ENCODE measurements at regions not wholly inside any gene's neighbourhood (a gene's known extent, or its start where the extent isn't known, plus 50 kb on each side); places are given as distances from the start of the nearest gene placed in this dataset.
"Not testable (repeated sequence)": the region's sequence is repeated elsewhere in the genome, so short reads cannot be mapped to it uniquely, and the experiment has no call there.

- no peak for FAIRE-seq
- no peak for DNase-seq (ENCODE audit: insufficient read length)
- TF ChIP-seq TAF1 (IDR thresholded peaks at IDR 0.05; ENCODE audit: borderline replicate concordance, low read depth, low read length) (no peak), POLR2AphosphoS5 (IDR thresholded peaks at IDR 0.05; ENCODE audit: low read depth, low read length) (no peak), POLR2A (IDR thresholded peaks at IDR 0.05; ENCODE audit: low read depth, low read length) (no peak)
These were observed 63.3 kb downstream of the FAM50B start for GRCh38 chr6:3912361-3913076.

DNA sequence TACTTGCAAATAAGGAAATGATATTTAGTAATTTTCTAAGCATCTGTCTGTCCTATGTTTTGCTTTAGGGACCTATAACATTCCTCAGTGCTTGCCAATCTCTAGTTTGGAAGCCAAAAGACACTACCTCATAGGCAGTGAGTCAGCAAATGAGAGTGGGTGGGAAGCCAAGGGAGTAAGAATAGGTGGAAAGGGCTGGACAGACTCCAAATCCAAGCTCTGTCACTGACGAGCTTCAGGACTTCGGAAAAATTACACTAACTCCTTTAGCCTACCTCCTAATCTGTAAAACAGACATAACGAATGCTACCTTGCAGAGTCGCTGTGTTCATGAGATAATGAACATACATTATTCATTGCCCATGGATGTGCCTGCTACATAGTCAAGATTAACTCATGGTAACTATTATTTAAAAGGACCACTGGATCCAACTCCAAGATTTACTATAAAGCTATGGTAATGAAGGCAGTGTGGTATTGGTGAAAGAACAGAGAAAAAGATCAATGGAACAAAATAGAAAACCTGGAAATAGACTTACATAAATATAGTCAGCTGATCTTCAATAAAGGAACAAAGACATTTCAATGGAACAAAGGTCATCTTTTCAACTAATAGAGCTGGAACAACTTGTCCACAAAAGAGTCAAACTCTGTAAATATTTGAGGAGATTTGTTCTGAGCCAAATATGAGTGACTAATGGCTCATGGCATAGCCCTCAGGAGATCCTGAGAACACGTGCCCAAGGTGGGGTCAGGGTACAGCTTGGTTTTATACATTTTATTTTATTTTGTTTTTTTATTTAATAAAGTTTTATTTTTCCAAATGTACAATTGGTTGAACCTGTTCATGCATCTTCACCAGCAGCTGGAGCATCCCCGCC is 64.1 kb downstream of the FAM50B start:
- TF ChIP-seq POLR2A (IDR thresholded peaks at IDR 0.05; ENCODE audit: low read depth, low read length) (no peak), POLR2AphosphoS5 (IDR thresholded peaks at IDR 0.05; ENCODE audit: low read depth, low read length) (no peak), TAF1 (IDR thresholded peaks at IDR 0.05; ENCODE audit: borderline replicate concordance, low read depth, low read length) (no peak)
- DNase-seq (ENCODE audit: insufficient read length) (no peak), FAIRE-seq (no peak)

- DNase-seq (ENCODE audit: insufficient read length) (no peak), FAIRE-seq (no peak)
- no peak for TF ChIP-seq POLR2AphosphoS5 (IDR thresholded peaks at IDR 0.05; ENCODE audit: low read depth, low read length)
- no peak for TF ChIP-seq POLR2A (IDR thresholded peaks at IDR 0.05; ENCODE audit: low read depth, low read length)
- no peak for TF ChIP-seq TAF1 (IDR thresholded peaks at IDR 0.05; ENCODE audit: borderline replicate concordance, low read depth, low read length)
These were observed 64.8 kb downstream of the FAM50B start for GRCh38 chr6:3913958-3914337.

DNA sequence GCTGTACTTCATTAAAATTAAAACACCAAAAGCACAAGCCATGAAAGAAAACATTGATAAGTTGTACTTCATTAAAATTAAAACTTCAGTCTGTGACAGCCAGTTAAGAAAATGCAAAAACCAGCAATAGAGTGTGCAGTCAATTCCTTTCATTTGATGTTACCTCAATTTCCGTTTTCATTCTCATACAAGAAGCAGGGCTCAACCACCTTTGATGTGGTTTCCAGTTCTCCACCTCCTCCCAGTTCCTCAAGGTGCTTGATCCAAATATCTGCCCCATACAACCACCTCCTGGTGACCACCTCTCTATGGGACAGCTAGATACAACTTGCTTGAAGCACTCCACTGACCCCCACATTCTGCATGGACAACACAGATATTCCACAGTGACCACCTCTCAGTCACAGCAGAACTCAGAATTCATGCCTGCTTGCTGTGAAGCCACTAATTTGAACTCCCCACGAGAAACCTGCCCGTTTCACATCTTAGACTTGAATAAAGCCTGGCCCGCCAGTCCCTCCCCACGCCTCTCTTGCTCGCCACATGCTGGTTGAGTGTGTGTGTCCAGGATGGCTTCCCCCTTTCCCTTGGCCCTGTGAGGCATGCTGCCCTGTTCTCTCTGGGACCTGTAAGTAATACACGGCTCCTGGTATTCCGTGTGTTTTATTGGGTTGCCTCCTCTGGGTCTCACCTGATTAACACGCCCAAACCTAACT is 66.1 kb downstream of the FAM50B start:
- no peak for TF ChIP-seq POLR2A (IDR thresholded peaks at IDR 0.05; ENCODE audit: low read depth, low read length)
- TF ChIP-seq POLR2AphosphoS5 (IDR thresholded peaks at IDR 0.05; ENCODE audit: low read depth, low read length) = no peak
- TF ChIP-seq TAF1 (IDR thresholded peaks at IDR 0.05; ENCODE audit: borderline replicate concordance, low read depth, low read length) = no peak
- DNase-seq (ENCODE audit: insufficient read length) (no peak), FAIRE-seq (no peak)

- DNase-seq (ENCODE audit: insufficient read length) = no peak
- FAIRE-seq = no peak
- TF ChIP-seq POLR2AphosphoS5 (IDR thresholded peaks at IDR 0.05; ENCODE audit: low read depth, low read length) = no peak
- TF ChIP-seq POLR2A (IDR thresholded peaks at IDR 0.05; ENCODE audit: low read depth, low read length) = no peak
- no peak for TF ChIP-seq TAF1 (IDR thresholded peaks at IDR 0.05; ENCODE audit: borderline replicate concordance, low read depth, low read length)
These were observed 67.0 kb downstream of the FAM50B start for GRCh38 chr6:3916211-3916610.

- FAIRE-seq; DNase-seq (ENCODE audit: insufficient read length): not testable (repeated sequence)
These were observed 67.6 kb downstream of the FAM50B start for GRCh38 chr6:3916749-3917148.

GRCh38 chr6:3918469-3918868 is 69.3 kb downstream of the FAM50B start:
- TF ChIP-seq POLR2A (IDR thresholded peaks at IDR 0.05; ENCODE audit: low read depth, low read length) (no peak), POLR2AphosphoS5 (IDR thresholded peaks at IDR 0.05; ENCODE audit: low read depth, low read length) (no peak), TAF1 (IDR thresholded peaks at IDR 0.05; ENCODE audit: borderline replicate concordance, low read depth, low read length) (no peak)
- no peak for DNase-seq (ENCODE audit: insufficient read length)
- FAIRE-seq = no peak

DNA sequence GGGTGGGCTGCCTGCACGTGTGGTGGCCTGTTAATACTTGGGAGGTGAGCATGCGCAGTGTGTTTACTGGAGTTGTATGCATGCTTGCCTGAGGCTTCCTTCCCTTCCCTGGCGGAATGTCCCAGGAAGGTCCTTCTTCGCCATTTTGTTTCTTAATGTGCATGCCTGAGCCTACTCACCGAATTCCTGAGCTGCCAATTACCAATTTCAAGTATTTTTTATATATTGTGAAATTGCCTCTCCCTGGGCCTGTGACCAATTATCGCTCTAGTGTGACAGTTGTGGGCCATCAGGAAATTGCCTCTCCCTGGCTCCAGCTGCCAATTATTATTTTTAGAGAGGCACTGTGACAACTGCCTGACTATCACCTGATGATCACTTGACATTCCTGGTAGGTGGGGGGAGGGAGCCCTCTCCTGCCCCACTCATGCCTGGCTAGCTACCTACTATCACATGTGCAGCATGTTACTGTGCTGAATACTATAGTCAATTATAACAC is 70.0 kb downstream of the FAM50B start:
- FAIRE-seq = no peak
- DNase-seq (ENCODE audit: insufficient read length) = no peak
- TF ChIP-seq POLR2AphosphoS5 (IDR thresholded peaks at IDR 0.05; ENCODE audit: low read depth, low read length) = no peak
- TF ChIP-seq POLR2A (IDR thresholded peaks at IDR 0.05; ENCODE audit: low read depth, low read length) = no peak
- TF ChIP-seq TAF1 (IDR thresholded peaks at IDR 0.05; ENCODE audit: borderline replicate concordance, low read depth, low read length) = no peak

DNA sequence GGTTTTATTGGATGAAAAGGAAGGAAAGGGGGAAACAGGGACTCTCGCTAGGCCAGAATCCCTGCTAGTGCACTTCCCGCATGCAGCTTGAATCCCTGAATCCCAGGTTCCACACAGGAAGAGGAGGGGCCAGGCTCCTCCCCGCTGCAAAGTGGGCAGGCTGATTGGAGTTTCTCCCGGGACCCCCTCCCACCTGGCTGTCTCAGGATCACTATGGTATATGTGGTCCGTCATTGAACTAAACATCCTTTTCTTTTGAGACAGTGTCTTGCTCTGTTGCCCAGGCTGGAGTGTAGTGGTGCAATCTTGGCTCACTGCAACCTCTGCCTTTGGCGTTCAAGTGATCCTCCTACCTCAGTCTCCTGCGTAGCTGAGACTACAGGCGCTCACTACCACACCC is 70.7 kb downstream of the FAM50B start:
- FAIRE-seq = no peak
- TF ChIP-seq TAF1 (IDR thresholded peaks at IDR 0.05; ENCODE audit: borderline replicate concordance, low read depth, low read length) (no peak), POLR2A (IDR thresholded peaks at IDR 0.05; ENCODE audit: low read depth, low read length) (no peak)
- no peak for DNase-seq (ENCODE audit: insufficient read length)

- FAIRE-seq = no peak
These were observed 71.1 kb downstream of the FAM50B start for GRCh38 chr6:3920321-3920720.

GRCh38 chr6:3921663-3922062 is 72.5 kb downstream of the FAM50B start:
- no peak for FAIRE-seq
- no peak for TF ChIP-seq POLR2A (IDR thresholded peaks at IDR 0.05; ENCODE audit: low read depth, low read length)
- TF ChIP-seq TAF1 (IDR thresholded peaks at IDR 0.05; ENCODE audit: borderline replicate concordance, low read depth, low read length) = no peak
- no peak for TF ChIP-seq POLR2AphosphoS5 (IDR thresholded peaks at IDR 0.05; ENCODE audit: low read depth, low read length)
- DNase-seq (ENCODE audit: insufficient read length) = no peak

More at GRCh38 chr6:3920321-3920720, 71.1 kb downstream of the FAM50B start:
- DNase-seq (ENCODE audit: insufficient read length) = no peak
- TF ChIP-seq POLR2AphosphoS5 (IDR thresholded peaks at IDR 0.05; ENCODE audit: low read depth, low read length) (no peak), TAF1 (IDR thresholded peaks at IDR 0.05; ENCODE audit: borderline replicate concordance, low read depth, low read length) (no peak), POLR2A (IDR thresholded peaks at IDR 0.05; ENCODE audit: low read depth, low read length) (no peak)

GRCh38 chr6:3922619-3923018 is 73.4 kb downstream of the FAM50B start:
- not testable (repeated sequence) for FAIRE-seq; DNase-seq (ENCODE audit: insufficient read length)

- not testable (repeated sequence) for FAIRE-seq; DNase-seq (ENCODE audit: insufficient read length)
These were observed 76.3 kb downstream of the FAM50B start for GRCh38 chr6:3925223-3926149.

Data from GM12892 (cell line).